Dendritic cell treated with granulocyte-macrophage colony-stimulating factor and Interleukin-4, amounts not matched to agents 40 ng/mL and 50 ng/mL, for 4 days (primary cell): ENCODE measurements at regions not wholly inside any gene's neighbourhood (a gene's known extent, or its start where the extent isn't known, plus 50 kb on each side); places are given as distances from the start of the nearest gene placed in this dataset.
"Not testable (repeated sequence)": the region's sequence is repeated elsewhere in the genome, so short reads cannot be mapped to it uniquely, and the experiment has no call there.

ENCODE experiments used
- H3K27ac Mint-ChIP-seq: one replicate; pipeline ENCODE4 v1.8.0; 2022; ENCODE audit warnings: mild to moderate bottlenecking, mixed read lengths
- H3K27me3 Mint-ChIP-seq: one replicate; pipeline ENCODE4 v1.8.0; 2022; ENCODE audit warnings: mild to moderate bottlenecking, mixed read lengths
- H3K36me3 Mint-ChIP-seq: one replicate; pipeline ENCODE4 v1.8.0; 2022; ENCODE audit warnings: low read depth, mixed read lengths
- H3K4me1 Mint-ChIP-seq: one replicate; pipeline ENCODE4 v1.8.0; 2022; ENCODE audit warnings: low read depth, mixed read lengths
- H3K4me3 Mint-ChIP-seq: one replicate; pipeline ENCODE4 v1.8.0; 2022; ENCODE audit warnings: mild to moderate bottlenecking, moderate library complexity, mixed read lengths
- H3K9me3 Mint-ChIP-seq: one replicate; pipeline ENCODE4 v1.8.0; 2022; ENCODE audit warnings: mixed read lengths
- intact Hi-C: fragments of 100-400 bp; cut with micrococcal nuclease; formaldehyde crosslinking; loops from one replicate; pipeline ENCODE4 v1.15.0; 2022

DNA sequence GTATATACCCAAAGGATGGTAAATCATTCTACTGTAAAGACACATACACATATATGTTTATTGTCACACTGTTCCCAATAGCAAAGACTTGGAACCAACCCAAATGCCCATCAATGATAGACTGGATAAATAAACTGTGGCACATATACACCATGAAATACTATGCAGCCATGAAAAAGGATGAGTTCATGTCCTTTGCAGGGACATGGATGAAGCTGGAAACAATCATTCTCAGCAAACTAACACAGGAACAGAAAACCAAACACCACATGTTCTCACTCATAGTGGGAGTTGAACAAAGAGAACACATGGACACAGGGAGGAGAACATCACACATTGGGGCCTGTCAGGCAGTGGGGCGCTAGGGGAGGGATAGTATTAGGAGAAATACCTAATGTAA lies 167.1 kb upstream of the MMADHC start:
- H3K4me3 Mint-ChIP-seq, H3K27me3 Mint-ChIP-seq, H3K4me1 Mint-ChIP-seq, H3K36me3 Mint-ChIP-seq, H3K27ac Mint-ChIP-seq, intact Hi-C loops: not testable (repeated sequence)
- H3K9me3 Mint-ChIP-seq, result peaks cover 14% of the 10 kb centered on the region

DNA sequence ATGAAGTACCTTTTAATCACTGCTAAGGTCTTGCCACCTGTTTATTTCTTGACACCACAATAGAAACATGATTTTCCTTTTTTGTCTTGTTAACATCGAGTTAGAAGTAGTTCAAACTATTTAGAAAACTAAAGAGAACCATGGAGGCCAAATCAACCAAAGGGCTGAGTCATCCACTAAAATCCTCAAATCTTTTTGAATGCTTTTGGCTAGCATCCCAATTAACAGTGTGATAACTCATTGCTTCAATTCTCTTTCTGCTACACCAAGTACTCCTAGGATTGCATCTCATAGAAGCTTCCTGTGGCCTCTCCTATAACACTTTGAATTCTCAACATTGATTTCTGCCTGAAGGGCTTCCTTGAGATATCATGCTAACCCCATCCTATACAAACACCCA lies 159.9 kb upstream of the MMADHC start:
- Mint-ChIP-seq H3K36me3 (no peaks in the 10 kb centered on the region), H3K4me1 (no peaks in the 10 kb centered on the region), H3K27ac (no peak overlapping the region), H3K9me3 (peaks cover 5% of the 10 kb centered on the region), H3K4me3 (no peak overlapping the region), H3K27me3 (no peaks in the 10 kb centered on the region)
- intact Hi-C loops, result no loop called here

DNA sequence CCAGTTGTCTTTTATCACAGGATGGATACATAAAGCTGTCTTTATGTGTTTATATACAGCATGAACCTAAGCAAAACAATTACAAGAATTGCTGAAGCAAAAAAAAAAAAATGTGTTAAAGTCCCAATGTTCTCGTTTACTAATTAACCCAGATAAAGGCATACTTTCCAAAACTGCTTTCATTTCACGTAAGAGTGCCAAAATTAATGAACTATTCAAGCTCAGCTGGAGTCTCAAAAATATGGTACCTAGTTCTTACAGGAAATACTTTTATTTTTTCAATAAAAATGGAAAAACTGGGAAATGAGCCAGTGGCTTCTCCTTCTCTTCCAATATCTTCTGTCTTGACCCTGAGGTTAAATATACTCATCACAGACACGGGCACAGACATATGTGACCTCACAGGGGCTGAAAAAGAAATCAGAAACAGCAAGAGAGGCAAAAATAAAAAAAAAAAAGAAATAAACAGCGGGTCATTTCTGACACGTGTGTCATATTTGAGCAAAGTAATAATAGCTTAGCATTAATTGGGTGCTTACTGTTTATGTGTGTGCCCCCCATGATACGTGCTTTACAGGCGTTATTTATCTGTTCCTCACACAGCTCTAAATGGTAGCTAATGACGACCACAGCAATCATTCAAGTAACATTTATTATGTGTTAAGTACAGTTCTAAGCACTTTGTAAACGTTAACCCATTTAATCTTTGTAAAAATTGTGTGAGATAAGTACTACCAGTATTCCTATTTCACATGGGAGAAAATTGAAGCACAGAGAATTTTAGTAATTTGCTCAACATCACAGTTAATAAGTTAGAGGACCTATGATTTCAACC lies 158.0 kb upstream of the MMADHC start:
- Mint-ChIP-seq H3K27me3 (no peaks in the 10 kb centered on the region), H3K27ac (no peak overlapping the region), H3K4me1 (no peaks in the 10 kb centered on the region), H3K9me3 (no peaks in the 10 kb centered on the region), H3K4me3 (no peak overlapping the region), H3K36me3 (no peaks in the 10 kb centered on the region)
- intact Hi-C loops, result no loop called here

DNA sequence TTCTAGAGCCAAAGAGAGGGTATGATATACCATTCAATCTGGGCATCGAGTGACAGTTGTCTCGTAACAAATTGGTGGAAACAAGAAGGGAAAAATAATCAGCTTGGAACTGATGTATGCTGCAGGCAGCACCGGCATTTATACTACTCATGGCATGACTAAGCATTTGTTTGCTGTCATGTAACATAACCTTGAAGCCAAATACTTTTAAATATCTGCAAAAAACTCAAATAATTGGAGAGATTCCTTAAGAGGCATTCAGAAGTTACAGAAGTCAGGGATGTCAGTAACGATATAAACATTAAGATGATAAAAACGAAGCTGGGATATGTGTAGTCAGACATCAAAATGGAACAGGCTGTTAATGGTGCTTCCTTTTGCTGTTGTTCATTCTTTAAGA lies 157.3 kb upstream of the MMADHC start:
- no peak overlapping the region for H3K4me3 Mint-ChIP-seq
- no peaks in the 10 kb centered on the region for H3K36me3 Mint-ChIP-seq
- intact Hi-C loops, result no loop called here
- H3K27ac Mint-ChIP-seq, result no peak overlapping the region
- H3K9me3 Mint-ChIP-seq, result no peaks in the 10 kb centered on the region
- no peaks in the 10 kb centered on the region for H3K27me3 Mint-ChIP-seq
- no peaks in the 10 kb centered on the region for H3K4me1 Mint-ChIP-seq

DNA sequence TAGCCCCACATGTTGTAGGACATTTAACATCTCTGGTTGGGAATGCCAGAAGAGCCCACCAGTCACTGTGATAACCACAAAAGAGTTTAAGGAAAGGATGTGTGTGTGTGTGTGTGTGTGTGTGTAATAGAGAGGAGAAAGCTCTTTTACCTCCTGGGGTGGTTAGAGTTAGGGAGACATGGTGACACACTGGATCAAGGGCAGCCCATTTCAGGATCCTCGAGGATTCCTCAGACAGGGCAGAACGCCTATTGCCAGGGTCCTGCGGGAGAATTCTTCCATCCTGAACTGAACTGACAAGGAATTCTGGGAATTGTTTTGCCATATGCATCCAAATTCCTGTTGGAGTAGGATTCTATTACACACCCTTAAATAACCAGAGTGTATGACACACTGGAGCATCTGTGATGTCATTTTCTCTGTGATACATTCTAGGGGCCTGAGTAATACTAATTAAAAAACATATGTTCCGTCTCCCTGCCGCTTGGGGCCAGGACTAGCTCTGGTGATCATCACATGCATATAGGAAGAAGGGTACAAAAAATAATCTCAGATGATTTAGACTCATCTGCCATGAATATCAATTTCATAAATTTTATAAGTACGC lies 156.4 kb upstream of the MMADHC start:
- H3K36me3 Mint-ChIP-seq, result no peaks in the 10 kb centered on the region
- intact Hi-C loops, result no loop called here

DNA sequence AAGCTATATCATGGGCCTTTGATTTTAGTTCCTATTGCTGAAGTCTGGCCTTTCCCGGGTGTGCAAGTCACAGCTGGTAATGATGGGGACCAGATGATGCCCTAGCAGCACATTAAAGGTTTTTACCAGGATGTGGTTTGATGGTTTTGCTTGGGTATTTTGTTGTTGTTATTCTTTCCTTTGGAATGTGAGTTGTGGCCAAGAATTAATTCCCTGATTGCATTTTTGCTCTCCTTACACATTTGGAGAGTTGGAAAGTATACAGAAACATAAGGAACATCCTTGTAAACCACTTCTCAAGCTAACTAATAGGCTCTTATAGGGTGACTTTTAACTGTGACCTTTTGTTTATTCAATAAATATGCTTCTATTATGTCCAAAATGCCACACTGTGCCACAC lies 154.1 kb upstream of the MMADHC start:
- Mint-ChIP-seq H3K27ac (no peak overlapping the region), H3K9me3 (peaks cover 17% of the 10 kb centered on the region), H3K4me1 (no peaks in the 10 kb centered on the region), H3K36me3 (no peaks in the 10 kb centered on the region), H3K27me3 (no peaks in the 10 kb centered on the region), H3K4me3 (no peak overlapping the region)
- intact Hi-C loops, result no loop called here

More for the DNA sequence above, 156.4 kb upstream of the MMADHC start:
- Mint-ChIP-seq H3K4me3 (no peak overlapping the region), H3K27me3 (no peaks in the 10 kb centered on the region), H3K4me1 (no peaks in the 10 kb centered on the region), H3K27ac (no peak overlapping the region), H3K9me3 (peaks cover 6% of the 10 kb centered on the region)

DNA sequence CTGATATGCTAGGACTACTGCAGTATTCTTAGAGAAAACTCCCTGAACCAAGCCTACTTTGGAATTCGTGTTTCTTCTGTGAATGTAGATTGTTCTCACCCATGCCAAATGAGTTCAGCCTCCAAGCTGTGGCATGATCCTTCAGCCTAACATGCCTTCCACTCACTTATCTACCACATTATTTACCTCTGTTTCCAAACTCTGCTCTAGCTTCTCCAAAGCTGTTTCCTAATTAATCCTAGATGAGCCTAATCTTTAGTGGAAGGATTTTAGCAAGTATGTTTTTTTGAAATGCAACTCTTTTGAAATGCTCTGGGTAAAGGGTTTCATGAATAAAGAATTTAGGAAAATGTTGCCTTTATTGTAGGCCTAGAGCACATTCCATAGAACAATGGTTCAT lies 152.9 kb upstream of the MMADHC start:
- H3K36me3 Mint-ChIP-seq, result no peaks in the 10 kb centered on the region
- no peak overlapping the region for H3K4me3 Mint-ChIP-seq
- H3K27ac Mint-ChIP-seq, result no peak overlapping the region
- H3K27me3 Mint-ChIP-seq, result no peaks in the 10 kb centered on the region
- no peaks in the 10 kb centered on the region for H3K4me1 Mint-ChIP-seq
- intact Hi-C loops, result no loop called here
- H3K9me3 Mint-ChIP-seq, result peaks cover 20% of the 10 kb centered on the region

DNA sequence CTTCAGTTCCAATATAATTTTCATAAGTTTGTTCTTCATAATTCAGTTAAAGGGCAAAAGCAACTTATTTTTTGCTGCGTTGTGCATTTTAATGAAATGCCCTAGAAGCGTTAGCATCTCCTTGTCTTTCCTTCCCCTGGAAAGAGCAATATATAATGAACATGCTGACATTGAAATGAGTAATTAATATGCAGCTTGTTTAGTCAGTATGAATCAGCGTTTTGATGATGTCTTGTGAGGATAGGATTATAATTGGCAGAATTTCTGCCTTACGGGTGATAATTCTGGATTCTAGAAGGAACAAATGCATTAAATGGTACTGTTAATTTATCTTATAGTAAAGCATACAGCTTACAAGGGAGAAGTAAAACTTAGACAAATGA lies 152.3 kb upstream of the MMADHC start:
- Mint-ChIP-seq H3K27ac (no peak overlapping the region), H3K9me3 (peaks cover 20% of the 10 kb centered on the region), H3K27me3 (no peaks in the 10 kb centered on the region), H3K4me1 (no peaks in the 10 kb centered on the region), H3K4me3 (no peak overlapping the region), H3K36me3 (no peaks in the 10 kb centered on the region)
- intact Hi-C loops, result no loop called here

DNA sequence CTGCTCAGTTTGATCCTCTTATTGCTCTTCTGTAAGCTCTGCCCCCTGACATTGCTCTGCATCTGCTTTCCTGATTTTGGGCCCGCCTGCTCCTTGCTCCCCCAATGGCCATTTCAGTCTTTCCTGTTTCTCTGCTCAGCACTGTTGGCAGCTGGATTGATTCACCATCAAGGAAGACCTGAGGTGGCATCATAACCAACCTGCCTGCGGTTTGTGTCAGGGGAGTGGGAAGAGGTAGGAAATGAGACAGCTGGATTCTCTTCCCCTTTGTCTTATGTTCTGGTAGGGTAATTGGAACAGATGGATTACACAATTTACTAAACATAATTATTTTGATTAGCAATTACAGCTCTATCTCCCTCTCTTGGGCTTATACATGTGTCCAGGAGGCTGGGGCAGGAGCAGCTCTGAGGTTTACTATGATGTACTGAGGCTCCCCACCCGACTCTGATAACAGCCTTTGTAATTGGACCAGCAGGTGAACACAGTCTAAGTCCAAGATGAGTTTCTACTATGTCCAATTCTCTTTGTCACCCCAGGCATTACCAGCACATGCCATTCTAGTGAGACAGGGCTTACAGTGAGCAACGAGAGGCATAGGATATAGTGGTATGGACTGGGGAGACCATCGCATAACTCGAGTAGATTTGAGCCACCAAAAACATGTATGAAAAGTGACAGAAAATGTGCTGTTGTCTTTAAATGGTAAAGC lies 151.8 kb upstream of the MMADHC start:
- intact Hi-C loops, result no loop called here
- H3K27ac Mint-ChIP-seq, result no peak overlapping the region
- H3K36me3 Mint-ChIP-seq, result no peaks in the 10 kb centered on the region

DNA sequence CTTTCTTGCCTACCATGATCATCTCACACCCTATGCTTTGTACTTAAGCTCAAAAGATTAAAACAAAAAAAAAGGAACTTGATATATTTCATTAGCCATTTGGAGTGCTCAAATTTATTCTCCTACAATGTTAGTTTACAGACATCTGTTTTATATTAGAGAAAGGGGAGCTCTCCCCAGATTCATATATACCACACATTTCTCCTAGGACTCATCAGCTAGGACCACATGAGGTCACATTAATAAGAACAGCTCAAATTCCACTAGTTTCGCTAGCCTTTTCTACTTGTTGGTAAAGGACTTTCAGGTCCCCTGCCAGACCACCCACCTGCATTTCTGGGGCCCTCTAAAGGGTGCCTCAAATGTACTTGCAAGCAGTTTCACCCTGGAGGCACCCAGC lies 151.2 kb upstream of the MMADHC start:
- no peaks in the 10 kb centered on the region for H3K27me3 Mint-ChIP-seq
- peaks cover 20% of the 10 kb centered on the region for H3K9me3 Mint-ChIP-seq
- no peak overlapping the region for H3K4me3 Mint-ChIP-seq
- H3K36me3 Mint-ChIP-seq, result no peaks in the 10 kb centered on the region
- no peaks in the 10 kb centered on the region for H3K4me1 Mint-ChIP-seq
- intact Hi-C loops, result no loop called here
- H3K27ac Mint-ChIP-seq, result no peak overlapping the region

More for the DNA sequence above, 151.8 kb upstream of the MMADHC start:
- Mint-ChIP-seq H3K27me3 (no peaks in the 10 kb centered on the region), H3K4me1 (no peaks in the 10 kb centered on the region), H3K4me3 (no peak overlapping the region), H3K9me3 (peaks cover 20% of the 10 kb centered on the region)

DNA sequence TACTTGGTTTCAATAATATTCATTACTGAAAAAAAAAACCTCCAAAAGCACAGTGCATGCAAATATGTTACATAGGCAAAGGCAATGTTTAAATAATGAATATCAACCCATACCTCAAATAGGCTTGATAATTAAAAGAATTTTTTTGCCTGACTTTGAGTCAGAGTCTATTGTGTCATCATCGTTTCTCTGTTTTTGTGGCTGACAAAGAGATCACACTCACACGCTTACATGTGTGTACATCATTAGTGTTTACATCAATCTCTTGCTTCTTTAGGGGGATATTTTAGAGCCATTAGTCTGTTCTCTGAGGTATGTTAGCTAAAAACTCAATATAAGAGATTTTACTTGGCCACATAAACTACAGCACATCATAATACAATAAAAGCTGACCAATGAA lies 150.3 kb upstream of the MMADHC start:
- intact Hi-C loops, result no loop called here
- no peaks in the 10 kb centered on the region for H3K4me1 Mint-ChIP-seq
- H3K36me3 Mint-ChIP-seq, result no peaks in the 10 kb centered on the region
- no peak overlapping the region for H3K27ac Mint-ChIP-seq
- peaks cover 20% of the 10 kb centered on the region for H3K9me3 Mint-ChIP-seq
- H3K4me3 Mint-ChIP-seq, result no peak overlapping the region
- H3K27me3 Mint-ChIP-seq, result no peaks in the 10 kb centered on the region

DNA sequence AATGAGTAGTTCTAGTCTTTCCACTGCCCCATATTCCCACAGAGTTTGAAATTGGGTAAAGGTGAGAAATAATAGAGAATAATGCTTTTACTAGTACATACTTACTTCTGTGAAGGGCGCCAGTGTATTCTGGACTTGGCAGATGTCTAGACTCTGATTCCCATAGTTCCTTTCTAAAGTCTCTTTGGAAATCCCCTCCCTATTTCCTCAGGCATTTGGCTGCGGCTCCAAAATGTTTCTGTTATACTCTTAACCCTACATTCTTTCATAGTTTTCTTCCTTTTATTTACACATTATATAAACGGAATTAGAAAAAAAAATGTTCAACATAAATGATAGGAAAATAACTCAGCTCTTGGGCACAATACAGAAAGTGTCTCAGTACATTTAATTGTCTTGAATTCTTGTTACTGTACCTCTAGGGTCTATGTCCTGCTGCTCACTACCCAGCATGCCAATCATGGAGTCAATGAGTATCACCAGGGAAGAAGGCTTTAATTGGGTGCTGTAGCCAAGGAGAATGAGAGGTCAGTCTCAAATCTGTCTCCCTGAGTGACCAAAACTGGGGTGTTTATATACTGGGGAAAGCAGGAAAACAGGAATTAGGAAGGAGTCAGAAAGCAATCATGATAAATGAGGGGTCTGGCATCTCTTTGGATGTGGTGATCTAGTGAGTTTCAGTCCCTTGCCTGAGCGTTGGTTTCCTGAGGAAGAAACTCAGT lies 147.8 kb upstream of the MMADHC start:
- intact Hi-C loops, result no loop called here

DNA sequence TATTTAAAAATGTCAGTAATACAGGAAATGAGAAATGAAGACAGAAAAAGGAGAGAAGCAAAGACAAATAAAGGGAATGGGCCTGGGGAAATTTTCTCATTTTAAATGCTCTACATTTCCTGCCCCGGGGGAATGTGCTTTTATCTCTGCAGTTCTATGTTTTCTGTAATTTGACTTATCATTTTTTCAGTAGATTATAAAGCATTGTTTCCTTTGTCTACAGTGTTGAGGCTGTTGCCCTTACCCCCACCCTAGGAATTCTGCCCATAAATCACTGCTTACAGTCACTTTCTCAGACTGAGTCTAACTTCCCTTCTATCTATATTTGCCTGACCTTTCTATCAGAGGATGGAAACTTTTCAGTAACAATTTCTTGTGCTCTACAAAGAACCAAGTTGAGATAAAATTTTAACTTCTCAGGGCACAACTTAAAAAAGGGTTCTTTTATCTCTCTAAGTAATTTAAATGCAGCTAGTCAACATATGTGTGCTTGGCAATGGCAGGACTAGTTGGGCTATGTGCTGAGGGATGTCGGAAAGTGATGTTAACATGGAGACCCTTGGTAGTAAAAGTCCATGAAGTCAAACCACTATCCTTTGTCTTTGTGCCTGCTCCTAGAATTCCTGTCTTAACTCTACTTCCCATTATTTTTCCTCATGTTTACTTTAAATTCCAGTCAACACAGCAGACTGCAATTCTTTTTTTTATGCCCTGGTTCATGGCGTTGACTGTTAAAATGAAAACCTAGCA lies 146.5 kb upstream of the MMADHC start:
- no peak overlapping the region for H3K27ac Mint-ChIP-seq
- no peaks in the 10 kb centered on the region for H3K36me3 Mint-ChIP-seq
- H3K9me3 Mint-ChIP-seq, result peaks cover 16% of the 10 kb centered on the region
- H3K27me3 Mint-ChIP-seq, result no peaks in the 10 kb centered on the region
- H3K4me3 Mint-ChIP-seq, result no peak overlapping the region
- H3K4me1 Mint-ChIP-seq, result no peaks in the 10 kb centered on the region
- intact Hi-C loops, result no loop called here

More for the DNA sequence above, 147.8 kb upstream of the MMADHC start:
- no peak overlapping the region for H3K27ac Mint-ChIP-seq
- no peak overlapping the region for H3K4me3 Mint-ChIP-seq
- no peaks in the 10 kb centered on the region for H3K36me3 Mint-ChIP-seq
- no peaks in the 10 kb centered on the region for H3K27me3 Mint-ChIP-seq
- H3K9me3 Mint-ChIP-seq, result peaks cover 20% of the 10 kb centered on the region
- H3K4me1 Mint-ChIP-seq, result no peaks in the 10 kb centered on the region
